Lower leg skin (tissue), 4 donors: ENCODE measurements at regions not wholly inside any gene's neighbourhood (a gene's known extent, or its start where the extent isn't known, plus 50 kb on each side); places are given as distances from the start of the nearest gene placed in this dataset.

Source experiments
- DNase-seq, 2 donors: peaks; one replicate each; pipeline ENCODE4 v3.0.0-alpha.2; 2019; ENCODE audit warnings: low spot score in 2 of 2
- H3K4me3 ChIP-seq: fragments of 200-600 bp; sonication (generic); 2 replicates; pipeline ENCODE4 v1.5.1; 2017; ENCODE audit warnings: mild to moderate bottlenecking, low read depth; ENCODE audit not compliant: poor library complexity, severe bottlenecking
- CTCF ChIP-seq, 3 donors: fragments of 450-650 bp; IDR thresholded peaks; one replicate each; pipeline ENCODE4 v1.5.1; 2016; ENCODE audit warnings: antibody characterized with exemption in 3 of 3, mild to moderate bottlenecking in 3 of 3, moderate library complexity in 2 of 3
- POLR2A ChIP-seq, 2 donors: fragments of 450-650 bp; IDR thresholded peaks; one replicate each; pipeline ENCODE4 v1.6.1; 2016 to 2017; ENCODE audit warnings: antibody characterized with exemption in 2 of 2, mild to moderate bottlenecking in 1 of 2, moderate library complexity in 1 of 2
- WGBS, 2 donors: methylation state at CpG; one replicate each; pipeline ENCODE4 v1.1.5; 2018; 5-methylcytosine and 5-hydroxymethylcytosine counted together
- intact Hi-C: fragments of 100-400 bp; cut with DNase I; formaldehyde crosslinking; loops from one replicate; pipeline ENCODE4 v1.15.0; 2023; ENCODE audit warnings: low total_unique reads

GRCh38 chr1:90391126-90391525, 326.0 kb downstream of the BARHL2 start:
- no peak overlapping the region for H3K4me3 ChIP-seq
- intact Hi-C loops: no loop called here
- 65 to 74% methylated on average over 1 of the region's 1 CpG for WGBS, 2 donors
- DNase-seq: no peak
- TF ChIP-seq CTCF (IDR thresholded peaks at IDR 0.05) (no peak), POLR2A (IDR thresholded peaks at IDR 0.05) (no peak)

DNA sequence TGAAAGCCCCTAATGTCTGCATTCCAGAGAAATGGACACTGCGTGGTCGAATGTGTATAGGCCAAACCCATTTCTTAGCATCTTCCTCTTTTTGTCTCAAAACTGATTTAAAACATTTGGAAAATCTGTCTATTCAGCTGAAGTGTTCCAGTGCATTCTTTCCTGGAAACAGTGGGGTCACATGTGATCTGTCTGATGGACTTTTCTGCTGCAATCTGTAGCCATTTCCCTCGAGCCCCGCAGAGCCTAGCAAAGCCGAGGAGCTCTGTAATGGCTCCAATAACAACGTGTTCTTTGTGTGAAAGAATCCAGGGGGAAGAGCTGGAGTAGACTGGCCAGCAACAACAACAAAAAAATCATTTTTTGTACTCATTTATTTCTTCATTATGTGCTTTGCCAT, 329.3 kb downstream of the BARHL2 start:
- no peak for DNase-seq
- 61 to 69% methylated on average over 6 of the region's 6 CpGs for WGBS, 2 donors
- intact Hi-C loops: no loop called here
- H3K4me3 ChIP-seq: no peak overlapping the region
- TF ChIP-seq POLR2A (IDR thresholded peaks at IDR 0.05) (no peak), CTCF (IDR thresholded peaks at IDR 0.05) (no peak)

DNA sequence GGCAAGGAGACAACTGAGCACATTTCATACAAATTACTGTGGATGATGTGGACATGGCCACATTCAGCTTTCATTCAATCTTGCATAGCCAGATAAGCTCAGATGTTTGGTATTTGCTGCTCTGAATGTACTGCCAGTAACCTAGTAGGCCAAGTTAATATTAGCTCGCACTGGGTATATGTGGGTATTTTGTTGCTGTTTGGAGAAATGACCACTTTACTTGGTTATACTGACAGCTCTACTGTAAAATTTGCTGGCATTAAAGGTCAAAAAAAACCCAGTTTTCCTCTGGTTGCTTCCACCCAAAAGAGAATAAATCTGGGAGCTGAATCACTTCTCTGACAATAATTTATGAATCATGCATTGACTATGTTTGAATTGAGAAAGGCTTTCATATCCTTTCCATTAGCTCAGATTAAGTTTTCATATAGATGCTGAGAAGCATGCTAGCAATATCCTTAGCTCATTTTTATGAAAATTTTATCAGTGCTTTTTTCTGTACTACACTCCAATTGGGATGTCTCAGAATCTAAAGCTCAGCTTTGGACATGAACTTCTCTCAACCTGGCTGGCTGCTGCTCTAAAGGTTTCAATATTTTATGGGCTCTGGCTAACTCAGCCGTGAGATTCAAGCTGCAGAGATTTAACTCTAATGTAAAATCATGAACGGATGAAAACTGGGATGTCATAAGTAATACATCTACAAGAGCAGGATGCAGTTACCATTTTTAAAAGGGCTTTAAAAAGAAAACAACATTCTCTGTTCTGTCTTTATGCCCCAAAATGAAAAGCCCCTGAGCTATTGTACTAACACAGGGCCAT, 330.0 kb downstream of the BARHL2 start:
- WGBS, 2 donors: 61 to 65% methylated on average over 3 of the region's 3 CpGs
- H3K4me3 ChIP-seq: no peak overlapping the region
- TF ChIP-seq POLR2A (IDR thresholded peaks at IDR 0.05) (no peak), CTCF (IDR thresholded peaks at IDR 0.05) (no peak)
- intact Hi-C loops: no loop called here
- DNase-seq: no peak

DNA sequence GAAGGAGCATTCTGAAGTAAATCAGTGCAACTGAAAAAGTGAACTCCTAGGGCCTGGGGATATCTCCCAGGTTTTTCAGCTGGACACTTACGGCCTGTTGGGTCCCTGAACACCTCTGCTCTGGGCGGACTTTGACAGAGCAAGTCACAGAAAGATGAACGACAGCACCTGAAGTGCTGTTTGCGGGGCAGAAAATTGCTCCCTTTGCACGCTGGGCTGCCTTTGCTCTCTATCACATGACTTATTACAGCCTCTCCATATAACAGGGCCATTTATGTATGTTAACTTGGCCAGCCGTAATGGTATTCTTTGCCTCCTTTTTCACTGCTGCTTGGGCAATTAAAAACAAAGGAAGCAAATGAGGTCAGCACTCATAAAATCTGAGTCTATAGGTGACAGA, 332.9 kb downstream of the BARHL2 start:
- H3K4me3 ChIP-seq: no peak overlapping the region
- no peak for DNase-seq
- WGBS, 2 donors: 68 to 82% methylated on average over 6 of the region's 6 CpGs
- intact Hi-C loops: no loop called here
- TF ChIP-seq POLR2A (IDR thresholded peaks at IDR 0.05) (no peak), CTCF (IDR thresholded peaks at IDR 0.05) (no peak)

DNA sequence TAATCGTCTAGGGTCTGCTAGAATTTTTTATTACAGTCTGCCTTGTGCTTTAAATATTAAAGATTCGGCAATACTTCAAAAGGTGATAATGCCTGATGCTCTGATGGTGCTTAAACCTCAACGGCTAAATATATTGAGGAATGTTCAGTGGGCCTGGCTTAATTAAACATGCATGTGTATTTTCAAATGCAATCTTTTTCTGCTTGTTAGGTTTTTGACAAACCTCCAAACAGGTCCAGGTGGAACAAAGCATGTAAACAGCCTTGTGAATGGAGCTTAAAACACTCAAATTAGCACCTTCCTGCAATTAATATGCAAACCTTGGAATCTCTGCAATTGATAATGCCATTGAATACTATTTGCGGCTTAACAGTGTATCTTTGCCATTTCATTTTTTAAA, 334.9 kb downstream of the BARHL2 start:
- WGBS, 2 donors: 78 to 82% methylated on average over 4 of the region's 4 CpGs
- DNase-seq: no peak
- no peak overlapping the region for H3K4me3 ChIP-seq
- no peak for TF ChIP-seq CTCF (IDR thresholded peaks at IDR 0.05)
- TF ChIP-seq POLR2A (IDR thresholded peaks at IDR 0.05): no peak
- intact Hi-C loops: no loop called here

DNA sequence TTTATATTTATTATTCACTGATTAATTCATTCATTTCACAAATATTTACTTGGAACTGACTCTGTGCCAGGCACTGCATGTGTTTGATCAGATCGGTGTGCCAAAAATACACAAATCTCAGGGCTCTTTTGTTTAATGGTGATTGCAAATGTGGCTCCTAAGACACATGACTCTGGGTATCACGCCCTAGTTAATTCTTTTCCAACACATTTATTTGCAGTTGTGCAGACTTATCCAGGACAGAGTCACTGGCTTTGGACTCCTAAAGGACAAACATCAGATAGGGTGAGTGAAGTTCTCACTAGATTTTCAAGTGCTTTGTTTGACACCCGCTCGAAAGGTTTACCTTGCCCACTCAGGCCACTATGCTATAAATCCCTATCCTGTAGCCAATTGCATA, 335.5 kb downstream of the BARHL2 start:
- H3K4me3 ChIP-seq: no peak overlapping the region
- WGBS, 2 donors: 72 to 76% methylated on average over 4 of the region's 4 CpGs
- DNase-seq: no peak
- intact Hi-C loops: no loop called here
- TF ChIP-seq CTCF (IDR thresholded peaks at IDR 0.05) (no peak), POLR2A (IDR thresholded peaks at IDR 0.05) (no peak)
